Hindlimb muscle (tissue), 1 donor: ENCODE measurements at regions not wholly inside any gene's neighbourhood (a gene's known extent, or its start where the extent isn't known, plus 50 kb on each side); places are given as distances from the start of the nearest gene placed in this dataset.
"Not testable (repeated sequence)": the region's sequence is repeated elsewhere in the genome, so short reads cannot be mapped to it uniquely, and the experiment has no call there.

Experiments used
- DNase-seq: peaks from one replicate; pipeline ENCODE4 v3.0.0-alpha.2; 2013

GRCh38 chr10:23545866-23546265, 107.0 kb downstream of the OTUD1 start:
- DNase-seq = not testable (repeated sequence)

DNA sequence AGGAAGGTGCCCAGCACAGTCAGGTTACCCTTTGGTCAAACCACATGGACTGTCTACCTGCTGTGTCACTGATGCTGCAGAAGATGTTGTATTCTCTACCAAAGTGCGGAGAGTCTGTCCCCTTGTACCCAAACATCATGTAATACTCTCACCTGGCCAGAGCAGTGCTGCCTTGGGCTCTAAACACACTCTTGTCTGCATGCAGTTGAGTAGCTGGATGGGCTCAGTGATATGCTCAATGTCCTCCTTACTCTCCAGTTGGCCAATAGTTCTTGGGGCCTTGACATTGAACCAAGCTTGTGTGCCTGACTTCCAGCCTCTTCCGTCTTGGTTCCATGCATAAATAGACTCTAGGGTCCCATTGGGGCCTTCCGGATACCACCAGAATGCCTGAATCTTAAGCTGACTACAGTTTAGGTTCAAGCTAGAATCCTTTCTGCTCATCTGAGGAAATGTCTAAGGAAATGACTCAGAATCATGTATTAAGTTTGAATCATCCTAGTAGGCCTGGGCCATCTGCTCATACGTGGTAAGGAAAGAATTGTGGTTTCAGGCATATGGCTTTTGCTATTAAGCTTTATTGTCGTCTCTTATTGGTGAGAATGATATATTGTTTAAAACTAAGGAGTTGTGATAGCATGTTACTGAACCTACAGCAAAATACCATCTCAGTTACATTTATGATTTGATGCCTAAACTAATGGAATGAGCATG, 118.0 kb downstream of the OTUD1 start:
- DNase-seq = no peak

DNA sequence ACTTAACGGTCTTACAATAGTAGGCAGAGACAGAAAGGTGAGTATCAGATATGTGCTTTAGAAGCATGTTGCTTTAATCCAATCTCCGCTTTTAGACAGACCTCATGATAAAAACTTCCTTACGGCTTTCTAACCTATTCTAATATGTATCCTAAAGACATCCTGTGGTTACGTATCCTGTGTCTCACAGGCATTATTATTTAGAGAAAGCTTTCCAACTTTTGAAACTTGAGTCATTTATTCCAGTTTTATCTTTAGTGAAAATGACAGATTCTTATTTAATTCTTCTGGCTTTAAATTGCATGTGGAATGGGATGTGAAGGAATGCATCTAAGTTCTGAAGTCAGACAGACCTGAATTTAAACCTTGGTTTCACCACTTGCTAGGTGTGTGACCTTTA, 118.9 kb downstream of the OTUD1 start:
- no peak for DNase-seq

DNA sequence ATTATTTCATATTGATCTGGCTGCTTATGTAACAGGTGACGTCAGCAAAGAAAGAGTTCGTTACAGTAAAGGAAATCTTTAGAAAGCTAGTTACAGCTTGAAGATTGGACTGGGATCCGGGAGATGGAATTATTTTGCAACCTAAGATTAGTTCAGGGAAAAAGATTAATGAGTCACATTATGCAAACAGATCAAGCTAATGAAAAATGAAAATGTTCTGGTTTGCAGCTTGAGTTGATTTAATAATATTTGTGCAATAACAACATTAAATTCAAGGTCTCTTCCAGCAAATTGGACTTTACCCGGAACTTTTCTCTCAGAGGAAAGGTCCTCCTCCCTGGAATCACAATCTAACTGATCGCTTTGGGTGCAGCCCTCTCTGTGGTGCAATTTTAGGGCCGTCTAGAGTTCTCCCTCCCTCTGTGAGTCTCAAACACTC, 119.5 kb downstream of the OTUD1 start:
- no peak for DNase-seq

GRCh38 chr10:23568996-23569395, 130.1 kb downstream of the OTUD1 start:
- no peak for DNase-seq

DNA sequence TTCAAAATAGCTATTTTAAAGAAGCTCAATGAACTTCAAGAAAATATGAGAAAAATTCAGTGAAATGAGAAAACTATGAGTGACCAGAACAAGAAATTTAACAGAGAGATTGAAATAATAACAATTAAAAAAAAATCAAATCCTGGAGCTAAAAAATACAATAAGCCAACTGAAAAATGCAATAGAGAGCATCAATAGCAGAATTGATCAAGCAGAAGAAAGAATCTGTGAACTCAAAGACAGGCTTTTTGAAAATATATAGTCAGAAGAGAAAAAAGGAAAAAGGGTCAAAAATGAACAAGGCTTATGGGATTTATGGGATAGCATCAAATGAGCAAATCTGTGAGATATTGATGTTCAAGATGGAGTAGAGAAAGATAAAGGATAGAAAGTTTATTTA, 133.0 kb downstream of the OTUD1 start:
- no peak for DNase-seq

GRCh38 chr10:23581906-23582450, 143.1 kb downstream of the OTUD1 start:
- no peak for DNase-seq

DNA sequence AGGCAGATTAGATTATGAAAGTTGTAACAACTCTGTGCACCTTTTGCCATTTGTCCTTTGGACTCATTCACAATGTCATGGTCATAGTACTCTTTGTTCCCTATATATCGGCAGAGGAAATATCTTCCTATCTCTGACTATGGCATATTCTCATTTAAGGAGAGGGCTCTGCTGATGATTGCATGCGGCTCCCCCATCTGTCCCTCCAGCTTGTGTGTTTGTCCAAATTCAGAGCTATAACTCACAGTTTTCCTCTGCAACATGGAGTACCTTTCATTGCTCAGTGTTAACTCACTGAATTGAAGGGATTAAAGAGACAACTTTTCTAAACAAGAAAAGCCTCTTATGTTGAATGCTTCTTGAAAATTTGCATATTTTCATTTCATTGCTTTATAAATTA, 145.5 kb downstream of the OTUD1 start:
- no peak for DNase-seq

GRCh38 chr10:23585186-23585585, 146.3 kb downstream of the OTUD1 start:
- DNase-seq = no peak

GRCh38 chr10:23585666-23586065, 146.8 kb downstream of the OTUD1 start:
- no peak for DNase-seq

- DNase-seq = not testable (repeated sequence)
Observed at GRCh38 chr10:23595278-23595677, 156.4 kb downstream of the OTUD1 start.

DNA sequence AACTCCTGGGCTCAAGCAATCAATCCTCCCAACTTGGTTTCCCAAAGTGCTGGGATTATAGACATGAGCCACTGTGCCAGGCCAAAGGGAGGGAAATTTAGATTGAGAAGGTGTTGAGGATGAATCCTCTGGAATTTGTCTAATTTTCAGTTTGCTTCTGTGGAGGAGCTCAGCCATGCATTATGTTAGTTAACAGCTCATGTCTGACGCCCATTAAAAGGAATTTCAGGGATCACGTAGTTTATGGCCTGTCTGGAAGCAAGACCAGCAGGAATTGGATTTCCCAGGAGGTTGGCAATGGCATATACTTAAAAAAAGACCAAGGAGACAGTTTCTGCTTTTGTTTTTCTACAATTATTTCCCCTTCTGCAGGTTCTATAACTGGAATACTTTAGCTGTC, 165.7 kb downstream of the OTUD1 start:
- no peak for DNase-seq

DNA sequence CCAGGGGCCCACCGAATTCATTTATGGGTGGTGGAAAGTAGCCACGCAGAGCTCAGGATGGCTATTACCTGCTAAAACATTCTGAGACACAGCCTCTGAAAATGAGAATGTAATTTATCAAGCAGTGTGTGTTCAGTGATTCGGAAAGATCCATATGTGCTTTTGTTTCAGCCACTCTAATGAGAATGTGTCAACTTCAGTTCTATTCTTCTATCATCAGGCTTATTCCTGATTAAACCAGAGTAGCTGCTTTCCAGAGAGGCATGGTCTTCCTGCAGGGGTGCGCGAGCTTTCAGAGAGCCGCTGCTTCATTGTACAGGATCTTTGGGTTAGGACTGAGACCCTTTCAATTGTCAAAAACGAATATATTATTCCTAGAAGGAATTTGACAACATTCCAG, 167.6 kb downstream of the OTUD1 start:
- DNase-seq = no peak

DNA sequence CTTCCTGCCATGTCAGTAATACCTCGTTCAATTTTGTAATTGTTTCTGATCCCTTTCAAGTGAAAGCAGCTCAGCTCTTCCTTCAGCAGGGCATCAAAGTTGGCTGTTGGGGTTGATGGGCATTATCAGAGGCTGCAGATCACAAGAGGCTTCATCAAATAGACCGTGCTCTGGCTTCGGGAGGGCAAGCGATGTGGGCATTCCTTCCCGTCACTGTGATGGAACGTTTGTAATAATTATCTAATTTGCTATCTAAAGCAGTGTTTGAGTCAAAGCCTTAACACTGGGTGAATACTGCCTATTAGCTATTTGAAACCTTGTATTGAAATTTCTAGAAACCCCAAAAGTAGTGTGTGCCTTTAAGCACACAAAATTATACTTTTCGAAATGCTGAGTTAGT, 170.1 kb downstream of the OTUD1 start:
- no peak for DNase-seq

- DNase-seq = no peak
Observed at GRCh38 chr10:23610626-23611307, 171.9 kb downstream of the OTUD1 start.

DNA sequence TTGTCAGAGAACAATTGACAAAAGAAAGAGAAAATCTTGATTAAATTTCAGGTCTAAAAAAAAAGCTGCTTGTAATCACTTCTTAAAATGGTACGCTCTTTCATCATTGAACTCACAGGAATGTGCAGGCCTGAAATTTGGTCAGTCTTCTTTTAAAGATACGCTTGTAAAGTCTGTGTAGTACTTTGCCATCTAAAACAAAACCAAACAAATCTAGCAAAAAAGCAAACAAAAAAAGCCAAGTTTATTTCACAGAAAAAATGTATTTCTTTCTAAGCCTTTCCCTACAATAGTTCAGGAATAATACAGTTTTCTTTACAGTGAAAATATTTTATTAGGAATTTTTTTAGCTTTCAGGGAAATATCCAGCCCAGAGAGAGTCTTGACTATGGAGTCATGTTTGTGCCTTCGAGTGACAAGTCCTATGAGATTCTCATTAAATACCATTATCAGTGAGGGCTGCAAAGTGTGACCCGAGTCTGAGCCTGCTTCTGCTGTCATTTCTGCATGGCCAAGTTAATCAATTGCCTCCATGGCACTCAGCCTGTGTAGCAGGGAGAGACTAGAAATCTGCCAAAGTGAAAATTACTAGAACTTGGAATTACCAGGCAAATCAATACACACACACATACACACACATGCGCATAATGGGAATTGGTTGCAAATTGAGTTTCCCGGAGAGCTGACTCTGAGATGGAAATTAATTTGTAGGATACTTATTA, 172.6 kb downstream of the OTUD1 start:
- DNase-seq = no peak

DNA sequence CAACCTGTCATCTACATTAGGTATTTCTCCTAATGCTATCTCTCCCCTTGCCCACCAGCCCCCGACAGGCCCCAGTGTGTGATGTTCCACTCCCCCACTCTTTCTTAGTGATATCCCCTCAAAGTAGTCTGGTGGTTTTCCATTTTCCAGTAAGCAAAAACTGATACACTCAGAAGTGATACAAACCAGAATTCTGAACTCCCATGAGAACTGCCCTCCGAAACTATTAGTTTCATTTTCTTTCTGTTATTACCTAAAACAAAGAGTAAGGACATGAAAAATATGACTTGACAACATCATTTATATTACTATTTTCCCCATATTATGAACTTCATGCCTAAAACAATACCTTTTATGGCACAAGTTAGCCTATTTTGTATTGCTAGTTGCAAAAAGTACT, 175.0 kb downstream of the OTUD1 start:
- no peak for DNase-seq

- no peak for DNase-seq
Observed at GRCh38 chr10:23614483-23614882, 175.6 kb downstream of the OTUD1 start.

- DNase-seq = no peak
Observed at GRCh38 chr10:23630376-23630775, 191.5 kb downstream of the OTUD1 start.

GRCh38 chr10:23630885-23631284, 192.0 kb downstream of the OTUD1 start:
- no peak for DNase-seq

GRCh38 chr10:23643111-23643780, 204.4 kb downstream of the OTUD1 start:
- DNase-seq = peak; percentile 14

DNA sequence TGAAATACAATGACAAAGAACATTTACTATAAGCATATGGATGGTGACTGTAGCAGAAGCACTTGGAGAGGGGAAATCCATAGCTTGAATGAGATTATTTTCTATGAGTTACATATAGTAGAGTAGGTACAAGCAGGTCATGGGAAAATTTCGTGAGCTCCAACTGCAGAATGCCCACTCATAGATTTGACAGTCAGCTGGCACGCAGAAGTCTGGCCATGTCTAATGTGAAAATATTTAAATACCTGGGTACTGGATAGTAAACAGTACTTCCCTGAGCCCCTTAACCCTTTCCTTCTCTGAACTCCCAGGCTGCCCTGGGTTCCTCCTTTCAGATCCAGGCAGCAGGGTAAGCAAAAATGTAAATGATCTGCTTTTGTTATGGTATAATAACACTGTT, 209.7 kb downstream of the OTUD1 start:
- DNase-seq = no peak

GRCh38 chr10:23656735-23657134, 217.9 kb downstream of the OTUD1 start:
- peak; percentile 1 for DNase-seq
